Lung microvascular endothelial cell (primary cell): ENCODE measurements at regions not wholly inside any gene's neighbourhood (a gene's known extent, or its start where the extent isn't known, plus 50 kb on each side); places are given as distances from the start of the nearest gene placed in this dataset.
"Not testable (repeated sequence)": the region's sequence is repeated elsewhere in the genome, so short reads cannot be mapped to it uniquely, and the experiment has no call there.

Source experiments
- DNase-seq, 2 donors: peaks; one replicate each; pipeline versions ENCODE4 v3.0.0 to v3.0.0-alpha.2; 2010; ENCODE audit warnings: low read depth in 2 of 2

- no peak for DNase-seq
Measured at GRCh38 chr13:58889474-58889873, 1257.9 kb downstream of the PCDH17 start.

GRCh38 chr13:58893396-58893795, 1261.9 kb downstream of the PCDH17 start:
- DNase-seq = no peak

GRCh38 chr13:58906329-58907007, 1257.3 kb downstream of the DIAPH3 start:
- DNase-seq = no peak

GRCh38 chr13:58907347-58907746, 1256.4 kb downstream of the DIAPH3 start:
- DNase-seq = peak in 1 of 2 donors; percentile 14

- DNase-seq = no peak
Measured at GRCh38 chr13:58908019-58908679, 1255.6 kb downstream of the DIAPH3 start.

GRCh38 chr13:58919551-58919950, 1244.2 kb downstream of the DIAPH3 start:
- no peak for DNase-seq

GRCh38 chr13:58921129-58921528, 1242.6 kb downstream of the DIAPH3 start:
- no peak for DNase-seq

- no peak for DNase-seq
Measured at GRCh38 chr13:58926858-58927257, 1236.9 kb downstream of the DIAPH3 start.

- no peak for DNase-seq
Measured at GRCh38 chr13:58933475-58933874, 1230.3 kb downstream of the DIAPH3 start.

- DNase-seq = no peak
Measured at GRCh38 chr13:58935689-58936088, 1228.0 kb downstream of the DIAPH3 start.

GRCh38 chr13:58946274-58946673, 1217.5 kb downstream of the DIAPH3 start:
- no peak for DNase-seq

- no peak for DNase-seq
Measured at GRCh38 chr13:58949646-58950045, 1214.1 kb downstream of the DIAPH3 start.

GRCh38 chr13:58950911-58951310, 1212.8 kb downstream of the DIAPH3 start:
- no peak for DNase-seq

GRCh38 chr13:58953638-58954037, 1210.1 kb downstream of the DIAPH3 start:
- DNase-seq = no peak

GRCh38 chr13:58955546-58956385, 1208.0 kb downstream of the DIAPH3 start:
- DNase-seq = no peak

GRCh38 chr13:58958097-58958496, 1205.6 kb downstream of the DIAPH3 start:
- not testable (repeated sequence) for DNase-seq

GRCh38 chr13:58960888-58961287, 1202.8 kb downstream of the DIAPH3 start:
- DNase-seq = peak in 1 of 2 donors; percentile 0

GRCh38 chr13:58963321-58963720, 1200.4 kb downstream of the DIAPH3 start:
- no peak for DNase-seq

GRCh38 chr13:58964048-58964447, 1199.7 kb downstream of the DIAPH3 start:
- DNase-seq = no peak

- DNase-seq = no peak
Measured at GRCh38 chr13:58977085-58977484, 1186.6 kb downstream of the DIAPH3 start.

- no peak for DNase-seq
Measured at GRCh38 chr13:58978331-58978730, 1185.4 kb downstream of the DIAPH3 start.

GRCh38 chr13:58979851-58980250, 1183.9 kb downstream of the DIAPH3 start:
- no peak for DNase-seq
